ENCODE measurements at regions not wholly inside any gene's neighbourhood (a gene's known extent, or its start where the extent isn't known, plus 50 kb on each side); places are given as distances from the start of the nearest gene placed in this dataset.
"Not testable (repeated sequence)": the region's sequence is repeated elsewhere in the genome, so short reads cannot be mapped to it uniquely, and the experiment has no call there.

DNA sequence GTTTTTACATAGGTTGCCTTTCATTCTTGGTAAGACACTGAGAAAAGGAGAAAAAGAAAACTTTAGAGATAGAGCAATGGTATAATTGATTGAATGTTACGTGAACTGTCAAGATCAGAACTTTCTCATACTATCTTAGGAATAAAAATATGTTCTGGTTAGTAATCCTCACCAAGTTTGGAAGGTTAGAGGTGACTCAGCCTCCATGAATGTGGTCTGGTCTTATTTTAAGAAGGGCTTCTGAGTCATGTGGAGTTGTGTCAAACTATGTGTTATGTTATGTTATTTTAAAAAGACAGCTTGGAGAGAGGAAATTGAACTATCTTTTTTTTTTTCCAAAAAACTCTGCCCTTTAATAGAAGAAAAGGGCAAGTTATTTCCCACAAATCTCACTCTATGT is 458.6 kb upstream of the KLF6 start:
- peak; percentile 91 for DNase-seq (ENCODE audit: low read depth)

DNA sequence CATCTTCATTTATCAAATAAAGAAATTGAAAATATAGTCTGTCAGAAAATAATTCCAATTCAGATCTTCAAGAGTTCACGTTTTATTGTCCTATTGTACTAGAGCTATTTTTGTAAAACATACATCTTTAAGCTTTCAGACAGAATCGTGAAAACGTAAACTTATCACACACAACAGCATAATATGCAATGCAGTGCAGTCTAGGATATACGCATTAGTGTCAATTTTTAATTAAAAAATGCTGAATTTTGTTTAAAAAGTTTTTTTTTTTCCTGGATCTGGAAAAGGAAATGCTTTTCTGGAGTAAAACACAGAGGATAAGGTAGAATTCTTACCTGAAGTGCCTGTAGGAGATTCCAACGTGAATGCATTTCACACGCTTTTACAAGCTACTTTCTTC is 458.2 kb upstream of the KLF6 start:
- DNase-seq (ENCODE audit: low read depth), result no peak

DNA sequence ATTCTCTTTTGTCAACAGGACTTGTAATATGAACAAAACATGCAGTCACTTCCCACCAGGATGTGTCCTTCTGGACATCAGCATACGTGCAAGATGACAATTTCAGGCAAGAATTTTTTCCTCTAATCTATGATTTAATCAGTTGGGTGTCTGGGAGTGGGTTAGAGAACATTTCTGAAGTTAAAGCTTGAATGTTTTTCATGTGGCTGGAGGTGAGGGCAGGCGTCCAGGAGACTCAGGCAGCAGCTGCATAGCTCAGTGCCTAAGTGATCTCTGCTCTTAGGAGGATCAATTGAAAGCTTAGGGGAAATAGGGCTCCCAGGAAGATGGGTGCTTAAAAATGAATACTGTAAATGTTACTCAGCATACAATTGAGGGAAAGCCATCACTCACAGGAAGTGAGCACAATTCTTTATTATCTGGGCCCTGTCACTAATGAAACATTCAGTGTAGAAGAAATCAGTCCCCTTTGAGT is 457.6 kb upstream of the KLF6 start:
- peak; percentile 73 for DNase-seq (ENCODE audit: low read depth)

DNA sequence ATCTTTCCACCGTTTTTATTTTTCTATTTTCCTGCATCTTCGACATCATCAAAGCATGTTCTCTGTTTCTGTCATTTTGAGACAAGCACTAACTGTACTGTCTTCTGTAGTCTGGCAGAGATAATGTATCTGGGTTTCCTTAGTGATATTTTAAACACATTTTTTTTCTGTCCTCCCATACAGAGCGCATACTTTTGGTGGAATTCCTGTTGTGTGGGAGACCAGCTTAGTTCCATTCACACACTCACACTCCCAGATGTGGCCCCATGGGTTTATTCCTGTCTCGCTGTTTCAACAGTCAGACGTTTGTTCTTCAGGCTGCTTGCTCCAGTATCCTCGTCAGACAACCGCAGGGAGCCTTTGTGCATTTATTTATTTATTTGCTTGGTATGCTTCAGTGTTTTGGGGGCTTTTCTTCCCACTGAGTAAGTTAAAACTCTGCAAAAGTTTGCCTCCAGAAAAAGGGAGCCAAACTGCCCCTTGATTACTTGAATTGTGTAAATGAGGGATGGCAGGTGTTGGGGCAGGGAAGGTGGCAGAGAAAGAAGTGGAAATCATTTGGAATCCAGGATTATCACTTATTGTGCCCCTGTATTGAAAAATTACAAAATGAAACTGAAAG is 456.8 kb upstream of the KLF6 start:
- peak; percentile 89 for DNase-seq (ENCODE audit: low read depth)

DNA sequence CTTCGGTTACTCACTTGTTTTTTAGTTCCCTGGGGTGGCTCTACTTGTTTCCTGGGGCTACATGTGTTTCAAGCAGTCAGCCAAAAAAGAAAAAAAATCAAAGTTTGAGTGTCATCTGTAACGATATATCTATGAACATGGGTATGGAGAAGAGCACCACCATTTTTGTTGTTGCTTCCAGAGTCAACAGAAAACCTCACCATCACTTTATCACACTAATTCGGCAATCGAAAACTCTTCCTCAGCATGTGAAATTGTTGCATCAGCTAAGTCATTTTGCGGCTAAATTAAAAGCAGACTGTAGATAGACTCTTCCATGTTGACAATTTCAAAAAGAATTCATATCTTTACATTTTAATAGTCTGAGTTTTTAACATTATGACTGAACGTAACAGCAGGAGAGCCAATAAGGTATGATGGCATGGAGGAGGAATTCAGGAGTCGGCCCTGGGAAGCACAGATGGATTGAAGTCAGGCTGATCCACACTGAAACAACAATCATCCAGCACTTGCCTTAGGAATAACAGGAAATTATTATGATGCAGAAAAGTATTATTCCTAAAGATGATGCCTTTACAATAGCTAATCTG is 455.7 kb upstream of the KLF6 start:
- peak; percentile 64 for DNase-seq (ENCODE audit: low read depth)

DNA sequence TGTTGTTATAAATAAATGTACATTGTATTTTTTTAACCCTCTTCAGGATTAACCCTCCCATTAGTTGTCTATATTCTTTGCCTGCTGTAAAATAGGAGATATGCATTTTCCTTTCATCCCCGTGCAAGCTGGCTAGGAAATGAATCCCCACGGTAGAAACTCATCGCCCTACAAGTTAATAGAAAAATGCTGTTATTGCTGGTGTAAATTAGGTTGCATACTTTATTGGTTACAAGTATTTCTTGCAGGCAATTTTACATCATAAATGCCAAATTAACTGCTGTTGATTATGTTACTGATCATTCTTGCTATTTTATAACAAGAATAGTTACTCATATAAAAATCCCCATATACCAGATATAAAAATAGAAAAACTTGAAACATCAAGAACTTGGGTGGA is 454.2 kb upstream of the KLF6 start:
- DNase-seq (ENCODE audit: low read depth), result no peak

DNA sequence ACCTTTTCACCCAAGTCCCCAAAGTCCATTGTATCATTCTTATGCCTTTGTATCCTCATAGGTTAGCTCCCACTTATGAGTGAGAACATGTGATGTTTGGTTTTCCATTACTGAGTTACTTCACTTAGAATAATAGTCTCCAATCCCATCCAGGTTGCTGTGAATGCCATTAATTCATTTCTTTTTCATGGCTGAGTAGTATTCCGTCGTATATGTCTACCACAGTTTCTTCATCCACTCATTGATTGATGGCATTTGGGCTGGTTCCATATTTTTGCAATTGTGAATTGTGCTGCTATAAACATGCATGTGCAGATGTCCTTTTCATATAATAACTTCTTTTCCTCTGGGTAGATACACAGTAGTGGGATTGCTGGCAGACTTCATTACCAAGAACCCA is 451.9 kb upstream of the KLF6 start:
- not testable (repeated sequence) for DNase-seq (ENCODE audit: low read depth)

DNA sequence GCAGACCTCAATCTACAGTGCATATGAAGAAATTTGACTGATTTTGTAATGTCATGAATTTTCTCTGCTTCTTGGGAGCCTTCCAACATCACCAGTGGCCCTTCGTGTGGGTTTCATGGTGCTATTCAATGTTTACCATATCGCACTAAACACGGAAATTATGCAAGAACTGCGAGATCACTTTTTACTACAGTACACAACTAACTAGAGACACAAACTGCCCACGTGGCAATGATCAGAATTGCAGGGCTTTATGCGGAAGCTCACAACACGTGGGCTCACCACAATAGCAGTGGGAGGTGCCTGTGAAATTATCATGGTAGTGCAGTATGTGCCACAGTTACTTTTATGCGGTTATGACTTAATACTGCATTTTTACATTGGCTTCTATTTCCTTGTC is 449.7 kb upstream of the KLF6 start:
- no peak for DNase-seq (ENCODE audit: low read depth)

DNA sequence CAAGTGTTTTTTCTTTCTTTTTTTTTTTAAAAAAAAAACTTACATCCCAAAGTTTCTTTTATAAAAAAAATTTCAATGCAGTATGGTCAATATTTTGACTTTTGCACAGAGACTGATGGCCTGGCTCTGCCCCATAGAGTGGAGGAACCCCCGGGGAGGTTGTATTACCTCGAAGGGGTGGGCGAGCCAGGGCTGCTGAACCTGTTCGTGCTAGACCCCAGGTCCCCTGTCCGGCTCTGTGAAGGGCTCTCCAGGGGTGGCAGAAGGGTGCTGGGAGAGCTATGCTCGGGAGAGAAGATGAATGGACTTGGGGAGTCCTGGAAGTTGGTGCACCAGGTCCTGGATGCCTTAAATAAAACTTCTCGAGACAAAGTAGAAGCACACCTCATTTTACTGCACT is 446.4 kb upstream of the KLF6 start:
- DNase-seq (ENCODE audit: low read depth), result no peak

DNA sequence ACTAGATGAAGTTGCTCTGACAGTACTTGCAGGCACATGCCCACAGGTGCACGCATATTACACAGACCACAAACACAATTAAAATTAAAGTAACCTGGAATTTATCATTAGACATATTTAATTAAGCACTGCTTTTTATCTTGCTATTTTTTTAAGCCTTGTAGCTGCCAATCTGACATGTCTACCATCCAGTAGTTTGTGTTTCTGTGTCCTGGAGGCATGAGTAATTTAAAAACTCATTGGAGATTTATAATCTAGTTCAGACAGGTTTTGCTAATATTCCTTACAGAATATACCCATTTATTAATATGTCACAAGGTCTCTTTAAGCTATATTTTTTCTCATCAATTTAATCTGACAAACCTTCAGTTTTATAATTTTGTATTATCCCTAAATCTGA is 445.0 kb upstream of the KLF6 start:
- no peak for DNase-seq (ENCODE audit: low read depth)

DNA sequence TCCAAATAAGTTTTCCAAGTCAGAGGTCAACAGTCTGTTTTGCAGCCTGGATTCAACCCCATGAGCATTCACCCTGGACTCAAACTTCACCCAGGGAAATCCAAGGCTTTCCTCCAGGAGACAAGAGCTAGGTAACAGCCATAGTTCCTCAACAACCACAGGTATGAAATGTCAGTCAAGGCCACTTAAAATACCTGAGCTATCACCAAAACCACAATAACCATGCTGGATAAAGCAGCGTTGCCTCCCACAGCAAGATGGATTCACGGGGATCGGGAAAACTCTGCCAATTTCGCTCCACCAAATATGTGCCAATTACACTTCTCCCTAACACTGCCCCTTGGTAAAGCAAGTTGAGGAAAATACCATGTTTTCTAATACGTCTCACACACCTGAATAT is 444.1 kb upstream of the KLF6 start:
- DNase-seq (ENCODE audit: low read depth), result no peak

DNA sequence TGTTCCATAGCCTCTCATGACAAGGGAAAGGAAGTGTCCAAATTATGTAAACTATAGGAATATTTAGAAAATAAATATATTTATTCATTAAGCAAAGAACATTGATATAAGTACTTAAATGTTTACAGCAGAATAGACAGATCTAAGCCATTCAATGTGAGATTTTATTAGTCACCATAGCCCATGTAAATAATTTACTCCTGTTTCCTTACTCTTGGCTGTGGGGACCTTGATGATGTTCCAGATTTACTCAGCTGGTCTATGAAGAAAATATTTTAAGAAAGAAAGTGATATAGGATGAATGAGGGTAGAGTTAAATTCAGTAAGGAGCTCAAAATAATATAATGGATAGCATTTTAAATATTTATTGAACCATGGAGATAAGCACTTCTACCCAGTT is 442.6 kb upstream of the KLF6 start:
- no peak for DNase-seq (ENCODE audit: low read depth)

DNA sequence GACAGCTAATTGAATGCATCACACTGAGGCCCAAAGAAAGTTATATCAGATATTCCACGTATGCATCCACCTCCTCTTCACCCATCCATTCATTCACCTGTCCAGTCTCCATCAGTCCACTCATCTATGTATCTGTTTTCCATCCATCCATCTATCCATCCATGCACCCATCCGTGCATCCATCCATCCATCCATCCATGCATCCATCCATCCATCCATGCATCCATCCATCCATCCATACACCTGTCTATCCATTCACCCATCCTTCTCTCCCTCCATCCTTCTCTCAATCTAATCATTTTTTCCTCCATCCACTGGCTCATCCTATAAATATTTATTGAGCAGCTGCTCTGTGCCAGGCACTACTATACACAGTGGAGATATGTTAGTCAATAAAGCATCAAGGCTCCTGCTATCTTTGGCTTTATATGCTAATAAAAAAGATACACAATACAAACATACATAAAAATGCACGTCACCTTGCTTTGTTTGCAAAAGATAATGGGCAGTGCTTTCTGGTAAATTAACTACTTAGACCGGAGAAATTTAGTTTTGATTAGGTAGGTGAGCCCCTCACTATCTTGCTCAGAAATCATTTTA is 442.0 kb upstream of the KLF6 start:
- no peak for DNase-seq (ENCODE audit: low read depth)

DNA sequence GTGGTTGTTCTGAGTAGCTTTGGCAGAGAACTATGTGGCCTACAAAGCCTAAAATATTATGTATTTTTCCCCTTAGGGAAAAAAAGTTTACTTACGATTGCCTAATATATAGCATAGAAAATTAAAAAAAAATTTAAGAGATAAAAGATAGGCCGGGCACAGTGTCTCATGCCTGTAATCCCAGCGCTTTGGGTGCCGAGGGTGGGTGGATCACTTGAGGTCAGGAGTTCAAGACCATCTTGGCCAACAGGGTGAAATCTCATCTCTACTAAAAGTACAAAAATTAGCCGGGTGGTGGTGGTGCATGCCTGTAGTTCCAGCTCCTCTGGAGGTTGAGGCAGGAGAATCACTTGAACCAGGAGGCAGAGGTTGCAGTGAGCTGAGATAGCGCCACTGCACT is 439.2 kb upstream of the KLF6 start:
- DNase-seq (ENCODE audit: low read depth), result no peak

DNA sequence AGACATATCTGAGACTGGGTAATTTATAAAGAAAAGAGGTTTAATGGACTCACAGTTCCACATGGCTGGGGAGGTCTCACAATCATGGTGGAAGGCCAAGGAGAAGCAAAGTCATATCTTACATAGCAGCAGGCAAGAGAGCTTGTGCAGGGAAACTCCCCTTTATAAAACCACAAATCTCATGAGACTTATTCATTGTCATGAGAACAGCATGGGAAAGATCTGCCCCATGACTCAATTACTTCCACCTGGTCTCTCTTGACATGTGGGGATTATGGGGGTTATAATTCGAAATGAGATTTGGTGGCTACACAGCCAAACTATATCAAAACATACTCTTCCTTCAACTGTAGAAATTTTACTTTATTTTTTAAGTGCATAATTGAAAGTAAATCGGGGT is 436.3 kb upstream of the KLF6 start:
- peak; percentile 67 for DNase-seq (ENCODE audit: low read depth)

DNA sequence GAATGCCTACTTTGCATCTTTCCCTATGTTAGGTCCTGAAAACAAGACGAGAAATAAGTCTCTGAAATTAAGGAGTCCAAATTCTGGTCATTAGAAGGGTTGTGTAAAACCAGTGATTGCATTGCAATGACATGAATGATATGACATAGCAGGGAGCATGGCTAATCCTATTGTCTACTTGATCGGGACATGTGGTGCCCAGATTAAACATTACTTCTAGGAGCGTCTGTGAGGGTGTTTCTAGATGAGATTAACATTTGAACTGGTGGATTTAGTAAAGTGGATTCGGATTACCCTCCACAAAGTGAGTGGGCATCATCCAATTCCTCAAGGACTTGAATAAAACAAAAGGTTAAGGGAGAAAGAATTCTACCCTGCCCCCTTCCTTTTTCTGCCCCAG is 434.9 kb upstream of the KLF6 start:
- no peak for DNase-seq (ENCODE audit: low read depth)

DNA sequence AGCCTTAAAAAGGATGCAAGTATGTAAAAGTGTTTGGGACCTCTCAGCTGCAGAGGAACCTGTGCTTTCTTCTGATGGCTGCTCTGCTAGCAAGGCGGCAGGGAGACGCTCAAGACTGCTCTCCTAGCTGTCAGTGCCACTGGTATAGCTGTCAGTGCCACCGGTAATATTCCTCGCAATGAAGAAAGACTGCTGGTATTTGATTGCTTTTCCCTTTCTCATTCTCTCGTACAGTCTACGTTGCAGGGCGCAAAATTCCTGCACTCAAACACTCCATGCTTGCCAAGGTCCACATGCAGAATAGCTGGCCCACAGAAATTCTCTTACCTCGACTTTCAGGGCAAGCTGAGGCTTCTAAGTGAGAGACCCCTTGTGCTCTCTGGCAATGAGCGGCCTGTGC is 432.6 kb upstream of the KLF6 start:
- DNase-seq (ENCODE audit: low read depth), result no peak

DNA sequence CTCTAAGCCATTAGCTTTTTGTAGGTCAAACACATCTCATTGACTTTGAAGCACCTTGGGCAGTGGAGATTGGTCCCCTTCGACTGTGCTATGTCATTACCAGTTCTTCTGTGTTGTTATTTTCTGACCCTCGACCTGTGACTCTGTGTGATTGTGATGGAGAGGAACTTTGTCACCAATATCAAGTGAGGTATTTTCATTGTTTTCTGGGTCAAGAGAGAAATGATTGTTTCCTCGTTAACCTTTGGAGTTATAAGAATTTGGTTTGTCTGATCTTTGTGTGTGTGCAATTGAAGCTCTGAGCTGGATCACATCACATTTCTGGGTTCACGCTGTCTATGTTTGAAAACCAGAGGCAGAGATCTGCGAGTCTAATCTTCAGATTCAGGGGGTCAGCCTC is 432.2 kb upstream of the KLF6 start:
- DNase-seq (ENCODE audit: low read depth), result no peak

DNA sequence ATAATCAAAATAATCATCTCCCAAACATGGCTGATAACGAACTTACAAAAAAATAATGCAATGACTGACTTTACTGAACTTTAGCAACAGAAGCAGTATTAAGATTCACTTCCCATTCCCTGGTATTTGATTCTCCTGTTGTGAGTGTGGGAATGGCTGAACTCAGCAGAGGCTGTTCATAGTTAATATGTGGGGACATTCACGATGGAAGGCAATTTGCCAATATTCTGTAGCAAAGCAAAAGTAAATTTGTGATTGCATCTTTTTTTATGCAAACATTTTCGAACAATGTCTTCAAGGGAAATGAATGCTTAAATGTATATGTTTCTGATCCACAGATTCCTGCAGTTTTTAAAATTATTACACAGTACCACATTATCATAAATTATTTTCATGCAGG is 431.7 kb upstream of the KLF6 start:
- no peak for DNase-seq (ENCODE audit: low read depth)

DNA sequence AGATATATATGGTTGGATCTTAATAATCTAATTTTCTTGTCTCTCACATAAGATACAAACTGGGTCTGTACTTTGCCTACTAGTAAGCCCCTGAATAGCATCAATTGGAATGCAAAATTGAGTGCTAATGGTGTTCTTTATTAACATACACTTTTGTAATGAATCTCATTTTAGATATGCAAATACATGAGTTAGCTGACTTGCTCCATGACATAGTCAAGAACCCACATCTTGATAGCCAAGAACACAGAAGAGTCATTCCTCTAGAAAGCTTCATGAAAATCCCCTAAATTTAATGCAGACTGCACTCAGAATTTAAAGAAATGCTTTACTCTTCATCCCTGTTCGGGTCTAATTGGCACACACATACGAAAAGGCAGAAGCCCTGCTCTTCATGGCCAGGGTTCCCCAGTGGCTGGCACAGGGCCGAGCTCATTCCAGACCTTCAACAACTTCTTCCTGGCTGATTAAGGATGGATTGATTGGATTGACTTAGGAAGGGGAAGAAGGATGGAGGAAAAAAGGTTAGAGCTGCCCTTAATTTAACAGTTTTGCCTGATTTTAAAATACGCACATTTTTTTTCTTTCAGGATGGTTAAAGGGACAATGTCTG is 431.1 kb upstream of the KLF6 start:
- DNase-seq (ENCODE audit: low read depth), result no peak

DNA sequence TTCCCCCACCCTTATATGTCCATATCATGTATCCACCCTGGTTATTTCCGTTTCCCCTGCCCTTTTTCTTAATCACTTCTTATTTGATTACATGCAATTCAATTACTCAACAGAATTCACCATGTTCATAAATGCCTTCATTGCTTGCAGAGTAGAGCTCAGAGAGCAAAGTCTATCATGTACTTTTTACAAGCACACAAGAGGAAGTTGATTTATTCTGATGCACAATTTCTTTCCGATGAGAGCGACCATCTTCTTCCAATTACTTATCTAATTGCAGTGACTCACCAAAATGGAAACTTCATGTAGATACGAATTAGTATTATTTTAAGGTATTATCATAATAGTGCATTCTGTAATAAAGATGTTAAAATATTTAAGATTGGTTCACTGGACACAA is 430.5 kb upstream of the KLF6 start:
- DNase-seq (ENCODE audit: low read depth), result no peak

DNA sequence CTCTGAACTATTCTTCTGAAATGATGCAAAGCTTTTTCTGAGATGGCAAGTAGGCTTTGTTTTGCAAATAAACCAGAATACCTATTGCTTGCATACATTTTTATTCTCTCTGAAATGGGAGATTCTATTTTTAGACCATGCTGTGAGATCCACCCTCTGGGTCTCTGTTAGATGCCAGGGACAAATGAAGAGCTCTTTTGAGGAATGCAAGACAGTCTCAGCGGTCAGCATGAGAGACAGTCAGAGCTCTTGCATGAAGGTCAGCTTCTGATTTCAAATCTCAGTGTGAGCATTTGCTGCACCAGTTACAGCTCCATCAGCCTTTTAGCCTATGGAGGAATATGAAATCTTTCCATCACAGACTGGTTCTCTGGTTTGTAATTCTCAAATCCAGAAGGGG is 429.9 kb upstream of the KLF6 start:
- DNase-seq (ENCODE audit: low read depth), result peak; percentile 28

DNA sequence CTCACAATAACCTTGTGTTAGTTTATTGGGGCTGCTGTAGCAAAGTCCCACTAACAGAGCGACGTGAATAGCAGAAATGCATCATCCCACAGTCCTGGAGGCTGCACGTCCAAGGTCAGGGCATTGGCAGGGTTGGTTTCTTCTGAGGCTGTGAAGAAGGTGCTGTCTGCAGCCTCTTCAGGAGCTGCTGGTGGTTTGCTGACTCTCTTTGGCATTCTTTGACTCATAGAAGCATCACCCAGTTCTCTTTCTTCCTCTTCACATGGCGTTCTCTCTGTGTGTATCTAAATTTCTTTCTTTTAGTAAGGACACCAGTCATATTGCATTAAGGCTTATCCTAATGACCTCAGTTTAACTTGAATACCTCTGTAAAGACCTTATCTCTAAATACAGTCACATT is 428.4 kb upstream of the KLF6 start:
- no peak for DNase-seq (ENCODE audit: low read depth)

All from myocyte (in vitro differentiated cells).